ENCODE measurements at regions not wholly inside any gene's neighbourhood (a gene's known extent, or its start where the extent isn't known, plus 50 kb on each side); places are given as distances from the start of the nearest gene placed in this dataset.

- no peak for DNase-seq (ENCODE audit: low read depth)
These were observed 222.4 kb upstream of the ZP4 start for GRCh38 chr1:238112952-238113621.

DNA sequence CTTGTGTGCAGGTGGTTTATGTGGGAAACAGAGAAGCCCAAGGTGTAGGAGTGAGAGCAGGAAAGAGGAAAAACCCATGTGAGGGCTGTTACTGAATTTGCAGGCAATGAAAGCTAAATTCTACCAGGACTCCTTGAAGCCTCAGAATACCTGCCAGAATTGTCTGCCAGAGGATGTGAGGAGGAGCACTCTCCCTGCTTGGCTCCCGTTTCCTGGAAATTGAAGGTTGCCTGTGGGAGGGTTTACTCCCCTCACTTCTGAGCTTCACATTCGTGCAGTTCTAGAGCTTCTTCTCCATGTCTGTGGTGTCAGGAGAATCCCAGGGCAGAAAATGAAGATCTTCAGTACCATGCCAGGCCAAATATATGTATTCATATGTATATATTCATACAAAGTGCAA, 220.8 kb upstream of the ZP4 start:
- no peak for DNase-seq (ENCODE audit: low read depth)

- no peak for DNase-seq (ENCODE audit: low read depth)
These were observed 220.4 kb upstream of the ZP4 start for GRCh38 chr1:238111081-238111480.

GRCh38 chr1:238108417-238108816, 217.7 kb upstream of the ZP4 start:
- no peak for DNase-seq (ENCODE audit: low read depth)

GRCh38 chr1:238107322-238107721, 216.6 kb upstream of the ZP4 start:
- DNase-seq (ENCODE audit: low read depth): no peak

DNA sequence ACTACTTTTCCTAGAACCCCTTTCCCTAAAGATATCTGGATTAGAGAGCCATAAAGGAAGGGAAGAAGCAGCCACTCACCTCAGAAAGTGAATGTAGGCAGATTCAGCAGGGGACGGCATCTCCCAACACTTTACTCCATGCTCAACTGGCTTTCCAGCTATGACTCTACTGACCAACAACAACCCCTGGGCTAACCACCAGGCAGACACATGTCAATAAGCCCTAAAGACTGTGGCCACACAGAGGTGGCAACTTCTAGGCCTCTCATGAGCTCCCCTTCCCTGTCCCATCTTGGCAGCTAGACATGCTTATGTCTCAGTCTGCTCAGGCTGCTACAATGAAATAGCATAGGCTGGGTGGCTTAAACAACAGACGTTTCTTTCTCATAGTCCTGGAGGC, 214.0 kb upstream of the ZP4 start:
- DNase-seq (ENCODE audit: low read depth): no peak

GRCh38 chr1:238101923-238102322, 211.2 kb upstream of the ZP4 start:
- DNase-seq (ENCODE audit: low read depth): no peak

- no peak for DNase-seq (ENCODE audit: low read depth)
These were observed 209.1 kb upstream of the ZP4 start for GRCh38 chr1:238099871-238100270.

DNA sequence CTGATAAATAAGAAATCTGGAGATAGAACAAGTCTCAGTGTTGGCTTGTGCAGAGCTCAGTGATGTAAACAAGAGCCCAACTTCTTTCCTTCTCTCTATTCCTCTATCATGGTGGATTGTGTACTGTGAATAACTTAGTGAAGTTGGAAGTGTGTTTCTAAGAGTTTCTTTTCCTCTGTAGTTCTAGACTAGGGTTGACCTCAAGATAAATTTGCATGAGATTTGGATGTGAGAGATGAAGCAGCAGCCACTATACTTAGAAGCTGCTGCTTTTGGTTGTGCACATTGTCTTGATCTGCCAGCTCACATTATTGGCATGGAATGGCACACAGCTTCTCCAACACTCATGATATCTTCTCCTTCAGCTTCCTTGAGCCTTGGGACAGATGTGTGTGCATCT, 198.9 kb upstream of the ZP4 start:
- DNase-seq (ENCODE audit: low read depth): no peak

DNA sequence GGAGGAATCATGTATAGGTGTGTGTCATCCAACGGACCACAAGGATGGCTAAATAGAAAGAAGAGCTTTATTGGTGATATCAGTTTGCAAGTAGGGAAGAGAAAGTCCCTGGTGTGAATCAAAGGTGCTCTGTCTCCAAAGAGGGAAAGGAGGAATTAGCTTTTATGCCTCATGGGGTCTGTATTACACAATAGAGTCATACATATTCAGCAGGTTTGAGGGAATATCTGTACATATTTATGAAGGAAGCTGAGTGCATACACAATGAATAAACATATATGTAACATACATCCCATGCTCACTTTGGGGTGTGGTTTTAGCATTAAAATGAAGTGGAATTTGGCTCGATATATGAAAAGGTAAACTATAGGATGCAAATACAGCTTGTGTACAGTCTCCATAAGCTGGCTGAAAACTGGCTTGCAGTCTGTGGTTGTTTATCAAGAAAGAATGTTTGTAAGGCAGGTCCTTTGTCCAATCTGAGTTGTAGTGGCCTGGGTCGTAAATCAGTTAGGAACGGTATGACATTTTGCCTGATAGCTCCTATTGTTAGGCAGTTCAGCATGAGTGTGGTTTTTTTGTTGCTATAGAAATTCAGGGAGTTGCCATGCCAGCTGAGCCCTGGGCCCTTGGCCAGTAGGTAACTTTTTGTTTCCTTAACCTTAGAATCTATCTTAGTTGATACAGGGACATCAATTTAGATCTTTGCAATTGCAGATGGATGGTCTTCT, 198.0 kb upstream of the ZP4 start:
- no peak for DNase-seq (ENCODE audit: low read depth)

GRCh38 chr1:238073991-238074390, 183.3 kb upstream of the ZP4 start:
- no peak for DNase-seq (ENCODE audit: low read depth)

GRCh38 chr1:238071061-238071460, 180.3 kb upstream of the ZP4 start:
- DNase-seq (ENCODE audit: low read depth): no peak

- DNase-seq (ENCODE audit: low read depth): no peak
These were observed 172.7 kb upstream of the ZP4 start for GRCh38 chr1:238063454-238063853.

DNA sequence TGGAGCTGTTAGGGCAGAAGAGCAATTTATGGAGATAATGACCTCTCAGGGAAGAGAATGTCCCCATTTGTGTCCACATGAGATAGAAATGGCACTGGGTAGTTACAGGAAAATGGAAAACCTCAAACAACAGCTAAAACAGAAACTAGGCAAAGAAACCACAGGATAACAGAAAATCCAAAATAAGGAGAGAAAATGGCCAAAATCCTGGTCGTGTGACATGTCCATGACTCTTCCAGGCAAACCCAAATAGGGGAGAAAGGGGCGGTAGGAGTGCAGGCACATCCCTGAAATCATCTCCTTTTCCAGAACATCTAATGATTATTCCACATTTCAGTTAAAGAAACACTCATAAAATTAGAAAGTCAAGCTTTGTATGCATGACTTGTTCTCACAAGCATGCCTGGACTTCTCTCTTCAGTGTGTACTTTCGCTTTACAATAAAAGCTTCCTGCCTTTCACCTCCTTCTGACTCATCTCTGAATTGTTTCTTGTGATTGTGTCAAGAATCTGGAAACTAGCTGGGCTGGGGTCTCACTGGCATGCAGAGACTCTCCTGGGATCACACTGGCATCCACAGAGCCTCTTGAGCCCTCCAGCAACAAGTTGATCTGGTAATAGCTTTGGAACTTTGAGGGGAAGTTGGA, 171.4 kb upstream of the ZP4 start:
- DNase-seq (ENCODE audit: low read depth): no peak

DNA sequence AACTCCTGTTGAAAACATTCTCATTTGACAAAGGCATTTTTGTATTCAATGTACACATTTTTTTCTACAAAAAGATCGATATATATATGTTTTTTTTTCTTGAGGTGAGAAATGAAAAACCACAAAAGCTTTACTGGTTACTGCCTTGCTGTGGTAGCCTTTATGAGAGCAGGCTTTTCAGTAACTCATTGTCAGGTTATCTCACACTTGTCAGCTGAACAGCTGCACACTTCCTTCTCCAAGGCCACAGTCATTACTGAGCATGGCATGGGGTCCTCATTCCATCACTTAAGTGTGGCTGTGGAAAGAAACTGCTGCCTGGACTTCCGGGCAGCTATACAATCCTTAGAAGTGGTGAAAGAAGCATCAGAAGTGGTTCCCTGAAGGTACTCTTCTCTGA, 169.3 kb upstream of the ZP4 start:
- DNase-seq (ENCODE audit: low read depth): no peak

DNA sequence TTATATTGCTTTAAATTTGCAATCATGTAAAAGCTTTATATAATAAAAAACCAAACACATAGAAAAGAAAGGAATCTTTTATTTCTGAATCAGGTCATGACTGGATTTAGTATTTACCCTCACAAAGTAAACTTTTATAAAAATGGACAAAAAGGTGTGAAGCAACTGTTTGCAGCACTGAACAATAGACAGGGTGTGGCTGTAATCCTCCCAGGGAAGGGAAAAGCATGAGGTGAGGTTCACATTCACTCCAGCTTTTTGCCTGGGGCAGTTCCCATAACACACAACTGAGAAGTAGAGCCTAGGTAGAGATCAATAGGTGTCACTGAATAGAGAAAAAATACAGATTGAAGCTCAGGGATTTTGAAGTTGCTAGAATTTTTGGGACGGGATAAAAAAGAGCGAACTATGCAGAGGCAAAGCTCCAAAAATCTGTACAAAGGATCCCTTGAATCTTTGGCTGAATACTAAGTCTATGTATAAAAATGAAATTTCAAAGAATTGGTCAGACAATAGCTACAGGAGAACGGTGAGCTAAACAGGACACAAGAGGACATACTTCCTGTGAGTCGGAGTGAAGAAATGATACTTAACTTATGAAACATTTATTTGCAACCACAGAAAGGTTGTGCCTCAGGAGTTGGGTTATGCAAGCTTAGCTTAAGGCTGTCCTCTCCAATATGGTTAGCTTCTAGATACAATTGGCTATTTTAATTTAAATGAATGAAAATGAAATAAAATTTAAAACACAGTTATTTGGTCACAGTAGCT, 162.0 kb upstream of the ZP4 start:
- DNase-seq (ENCODE audit: low read depth): no peak

GRCh38 chr1:238029126-238029525, 138.4 kb upstream of the ZP4 start:
- no peak for DNase-seq (ENCODE audit: low read depth)

- no peak for DNase-seq (ENCODE audit: low read depth)
These were observed 136.6 kb upstream of the ZP4 start for GRCh38 chr1:238027366-238027765.

- no peak for DNase-seq (ENCODE audit: low read depth)
These were observed 132.4 kb upstream of the ZP4 start for GRCh38 chr1:238023137-238023536.

GRCh38 chr1:238018214-238018613, 127.5 kb upstream of the ZP4 start:
- no peak for DNase-seq (ENCODE audit: low read depth)

GRCh38 chr1:238006779-238007178, 116.1 kb upstream of the ZP4 start:
- no peak for DNase-seq (ENCODE audit: low read depth)

DNA sequence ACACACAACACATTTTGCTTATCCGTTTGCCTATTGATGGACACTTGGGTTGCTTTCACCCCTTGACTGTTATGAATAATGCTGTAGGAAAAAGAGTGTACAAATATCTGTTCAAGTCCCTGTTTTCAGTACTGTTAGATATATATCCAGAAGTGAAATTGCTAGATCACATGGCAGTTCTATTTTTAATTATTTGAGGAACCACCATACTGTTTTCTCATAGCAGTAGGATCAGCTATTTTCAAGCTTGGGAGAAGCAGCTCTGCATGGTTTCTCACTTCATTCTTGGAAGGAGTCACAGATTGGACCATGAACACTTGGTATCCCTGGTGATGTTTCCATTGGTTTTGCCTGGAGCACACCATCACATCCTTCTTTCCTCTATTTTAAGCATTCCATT, 114.4 kb upstream of the ZP4 start:
- no peak for DNase-seq (ENCODE audit: low read depth)

GRCh38 chr1:238001818-238002217, 111.1 kb upstream of the ZP4 start:
- no peak for DNase-seq (ENCODE audit: low read depth)
